ENCODE measurements at regions not wholly inside any gene's neighbourhood (a gene's known extent, or its start where the extent isn't known, plus 50 kb on each side); places are given as distances from the start of the nearest gene placed in this dataset.
"Not testable (repeated sequence)": the region's sequence is repeated elsewhere in the genome, so short reads cannot be mapped to it uniquely, and the experiment has no call there.

GRCh38 chr5:124825983-124826337, 79.5 kb upstream of the ZNF608 start:
- no peak for TF ChIP-seq CTCF (IDR thresholded peaks at IDR 0.05)
- no peak for TF ChIP-seq POLR2A (IDR thresholded peaks at IDR 0.05)
- WGBS, 4 donors = 93 to 100% (median 99%) methylated on average over 1 of the region's 1 CpG
- Histone ChIP-seq H3K27ac (no peak overlapping the region), H3K9me3 (replicated peaks in 1 of 3) (no peaks in the 10 kb centered on the region), H3K4me1 (replicated peaks in 1 of 2) (peaks cover 4 to 23% of the 10 kb centered on the region in 2 donors), H3K36me3 (replicated peaks in 1 of 2) (no peaks in the 10 kb centered on the region), H3K27me3 (no peaks in the 10 kb centered on the region), H3K4me3 (no peak overlapping the region)
- DNase-seq = no peak
- intact Hi-C loops (cut with DNase I) = no loop called here

- Histone ChIP-seq H3K36me3 (replicated peaks in 1 of 2) (no peaks in the 10 kb centered on the region), H3K4me3 (no peak overlapping the region), H3K9me3 (replicated peaks in 1 of 3) (no peaks in the 10 kb centered on the region), H3K4me1 (replicated peaks in 1 of 2) (peaks cover 4 to 15% of the 10 kb centered on the region in 2 donors), H3K27me3 (no peaks in the 10 kb centered on the region), H3K27ac (no peak overlapping the region)
- 90 to 95% (median 93%) methylated on average over 2 of the region's 2 CpGs for WGBS, 4 donors
- intact Hi-C loops (cut with DNase I) = no loop called here
- TF ChIP-seq CTCF (IDR thresholded peaks at IDR 0.05) (no peak), POLR2A (IDR thresholded peaks at IDR 0.05) (no peak)
- DNase-seq = no peak
These were observed 82.3 kb upstream of the ZNF608 start for GRCh38 chr5:124828731-124829234.

- H3K4me3 ChIP-seq = no peak overlapping the region
- no peaks in the 10 kb centered on the region for H3K9me3 ChIP-seq (replicated peaks in 1 of 3)
- no peak for TF ChIP-seq POLR2A (IDR thresholded peaks at IDR 0.05)
- no peak for TF ChIP-seq CTCF (IDR thresholded peaks at IDR 0.05)
- no peaks in the 10 kb centered on the region for H3K4me1 ChIP-seq (replicated peaks in 1 of 2)
- H3K27me3 ChIP-seq = no peaks in the 10 kb centered on the region
- no peak for DNase-seq
- H3K27ac ChIP-seq = no peak overlapping the region
- intact Hi-C loops (cut with DNase I) = no loop called here
- H3K36me3 ChIP-seq (replicated peaks in 1 of 2) = no peaks in the 10 kb centered on the region
These were observed 85.3 kb upstream of the ZNF608 start for GRCh38 chr5:124831687-124832240.

GRCh38 chr5:124832510-124832909, 86.1 kb upstream of the ZNF608 start:
- Histone ChIP-seq H3K36me3 (replicated peaks in 1 of 2) (no peaks in the 10 kb centered on the region), H3K4me1 (replicated peaks in 1 of 2) (no peaks in the 10 kb centered on the region), H3K4me3 (no peak overlapping the region), H3K27me3 (no peaks in the 10 kb centered on the region), H3K9me3 (replicated peaks in 1 of 3) (no peaks in the 10 kb centered on the region), H3K27ac (no peak overlapping the region)
- no peak for DNase-seq
- intact Hi-C loops (cut with DNase I) = no loop called here
- TF ChIP-seq CTCF (IDR thresholded peaks at IDR 0.05) (no peak), POLR2A (IDR thresholded peaks at IDR 0.05) (no peak)

GRCh38 chr5:124836314-124836713, 89.9 kb upstream of the ZNF608 start:
- intact Hi-C loops (cut with DNase I); H3K36me3 ChIP-seq (replicated peaks in 1 of 2); H3K27me3 ChIP-seq; H3K4me1 ChIP-seq (replicated peaks in 1 of 2); H3K27ac ChIP-seq; H3K9me3 ChIP-seq (replicated peaks in 1 of 3); DNase-seq; H3K4me3 ChIP-seq: not testable (repeated sequence)
- WGBS, 4 donors = 90 to 99% (median 94%) methylated on average over 2 of the region's 2 CpGs
